HG02623 (cell line): ENCODE measurements at regions not wholly inside any gene's neighbourhood (a gene's known extent, or its start where the extent isn't known, plus 50 kb on each side); places are given as distances from the start of the nearest gene placed in this dataset.

Experiments used
- ATAC-seq: cut with Tn5 transposase; IDR thresholded peaks from one replicate; pipeline ENCODE4 v1.9.1; 2021; ENCODE audit warnings: moderate library complexity; ENCODE audit not compliant: unreplicated experiment

GRCh38 chr7:45974540-45975360 lies 53.7 kb upstream of the IGFBP3 start:
- no peak for ATAC-seq

- ATAC-seq = no peak
Observed at GRCh38 chr7:45973725-45974532, 52.9 kb upstream of the IGFBP3 start.

- ATAC-seq = no peak
Observed at GRCh38 chr7:45972629-45973312, 51.7 kb upstream of the IGFBP3 start.

GRCh38 chr7:45971661-45972175 lies 50.6 kb upstream of the IGFBP3 start:
- no peak for ATAC-seq

- no peak for ATAC-seq
Observed at GRCh38 chr7:45971171-45971570, 50.1 kb upstream of the IGFBP3 start.
